ENCODE measurements at regions not wholly inside any gene's neighbourhood (a gene's known extent, or its start where the extent isn't known, plus 50 kb on each side); places are given as distances from the start of the nearest gene placed in this dataset.

DNA sequence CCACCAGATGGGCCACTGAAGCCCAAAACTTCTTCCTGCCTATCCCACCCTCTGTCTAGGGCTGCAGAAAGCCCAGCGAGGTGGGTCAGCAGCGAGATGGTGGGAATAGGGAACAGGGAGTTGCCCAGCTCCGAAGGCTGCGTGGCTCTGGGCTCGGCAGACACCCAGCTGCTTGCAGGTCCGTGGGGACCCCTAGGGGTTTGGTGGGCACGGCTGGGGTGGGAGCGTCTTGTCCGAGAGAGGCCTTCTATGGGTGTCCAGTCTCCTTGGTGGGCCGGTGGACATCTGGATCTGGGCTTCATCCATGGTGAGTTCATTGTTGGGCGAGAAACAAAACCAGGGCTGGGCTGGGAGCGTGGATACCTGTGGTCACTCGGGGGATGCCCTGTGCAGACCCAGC, 1211.0 kb downstream of the BRD1 start:
- Histone ChIP-seq H3K79me2 (ENCODE audit: insufficient read depth, low read length) (no peaks in the 10 kb centered on the region), H3K27me3 (ENCODE audit: insufficient read depth, low read length) (no peaks in the 10 kb centered on the region), H3K9me3 (ENCODE audit: control insufficient read depth in 1 of 2, insufficient read depth in 1 of 2, low read depth in 1 of 2, low read length in 2 of 2) (no peaks in the 10 kb centered on the region), H3K9ac (ENCODE audit: low read length) (no peak overlapping the region), H3K4me3 (replicated peaks in 1 of 2; ENCODE audit: low read depth in 1 of 2, low read length in 2 of 2) (no peak overlapping the region), H3K4me2 (ENCODE audit: low read length) (no peak overlapping the region), H4K20me1 (ENCODE audit: insufficient read depth) (no peaks in the 10 kb centered on the region), H3K4me1 (ENCODE audit: control insufficient read depth in 1 of 2, insufficient read depth in 2 of 2, low read length in 2 of 2) (no peaks in the 10 kb centered on the region), H3K36me3 (ENCODE audit: control insufficient read depth in 1 of 2, insufficient read depth in 2 of 2, low read length in 2 of 2) (no peaks in the 10 kb centered on the region), H3K27ac (ENCODE audit: low read depth, low read length) (no peak overlapping the region), H2AFZ (ENCODE audit: low read depth, low read length, poor library complexity, severe bottlenecking) (no peak overlapping the region), H3K9me2 (ENCODE audit: insufficient read depth) (no peaks in the 10 kb centered on the region)
- ChIA-PET CTCF (no interaction called here), RAD21 (ENCODE audit: low non-redundant PET in 1 of 2, low total read pairs in 2 of 2, uncharacterized antibody in 2 of 2, unreplicated experiment in 2 of 2) (no interaction called here), POLR2A (no interaction called here)
- no peak for DNase-seq (ENCODE audit: low read depth, low spot score)
- TF ChIP-seq CEBPB (IDR thresholded peaks at IDR 0.05; ENCODE audit: low read depth) (no peak), CBX3 (IDR thresholded peaks at IDR 0.05; ENCODE audit: low read depth) (no peak), EZH2 (IDR thresholded peaks at IDR 0.05) (no peak), SP1 (IDR thresholded peaks at IDR 0.05; ENCODE audit: low read depth) (no peak), EGR1 (IDR thresholded peaks at IDR 0.05; ENCODE audit: low read depth) (no peak), FOSL1 (IDR thresholded peaks at IDR 0.05; ENCODE audit: low read depth) (no peak), ELF1 (IDR thresholded peaks at IDR 0.05; ENCODE audit: borderline replicate concordance, low read depth) (no peak), JUND (IDR thresholded peaks at IDR 0.05) (no peak), RAD21 (IDR thresholded peaks at IDR 0.05; ENCODE audit: low read depth) (no peak), ZFX (IDR thresholded peaks at IDR 0.05) (no peak), ZNF274 (IDR thresholded peaks at IDR 0.05; ENCODE audit: low read depth, low read length) (no peak), YY1 (IDR thresholded peaks at IDR 0.05; ENCODE audit: extremely low read depth, insufficient replicate concordance, low read depth, low read length) (no peak), SIN3A (IDR thresholded peaks at IDR 0.05; ENCODE audit: low read depth) (no peak), POLR2A (IDR thresholded peaks at IDR 0.05; ENCODE audit: borderline replicate concordance, extremely low read depth, insufficient read depth, insufficient read length) (no peak), POLR2AphosphoS5 (IDR thresholded peaks at IDR 0.05; ENCODE audit: low read depth, low read length) (no peak)
- TF ChIP-seq, protein P1, sequence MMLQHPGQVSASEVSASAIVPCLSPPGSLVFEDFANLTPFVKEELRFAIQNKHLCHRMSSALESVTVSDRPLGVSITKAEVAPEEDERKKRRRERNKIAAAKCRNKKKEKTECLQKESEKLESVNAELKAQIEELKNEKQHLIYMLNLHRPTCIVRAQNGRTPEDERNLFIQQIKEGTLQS (IDR thresholded peaks at IDR 0.05) = no peak
- TF ChIP-seq, protein P2, sequence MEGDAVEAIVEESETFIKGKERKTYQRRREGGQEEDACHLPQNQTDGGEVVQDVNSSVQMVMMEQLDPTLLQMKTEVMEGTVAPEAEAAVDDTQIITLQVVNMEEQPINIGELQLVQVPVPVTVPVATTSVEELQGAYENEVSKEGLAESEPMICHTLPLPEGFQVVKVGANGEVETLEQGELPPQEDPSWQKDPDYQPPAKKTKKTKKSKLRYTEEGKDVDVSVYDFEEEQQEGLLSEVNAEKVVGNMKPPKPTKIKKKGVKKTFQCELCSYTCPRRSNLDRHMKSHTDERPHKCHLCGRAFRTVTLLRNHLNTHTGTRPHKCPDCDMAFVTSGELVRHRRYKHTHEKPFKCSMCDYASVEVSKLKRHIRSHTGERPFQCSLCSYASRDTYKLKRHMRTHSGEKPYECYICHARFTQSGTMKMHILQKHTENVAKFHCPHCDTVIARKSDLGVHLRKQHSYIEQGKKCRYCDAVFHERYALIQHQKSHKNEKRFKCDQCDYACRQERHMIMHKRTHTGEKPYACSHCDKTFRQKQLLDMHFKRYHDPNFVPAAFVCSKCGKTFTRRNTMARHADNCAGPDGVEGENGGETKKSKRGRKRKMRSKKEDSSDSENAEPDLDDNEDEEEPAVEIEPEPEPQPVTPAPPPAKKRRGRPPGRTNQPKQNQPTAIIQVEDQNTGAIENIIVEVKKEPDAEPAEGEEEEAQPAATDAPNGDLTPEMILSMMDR (IDR thresholded peaks at IDR 0.05 in 2 of 3, conservative IDR thresholded peaks at IDR 0.05 in 1 of 3; ENCODE audit: borderline replicate concordance in 1 of 3, insufficient read depth in 1 of 3, low read depth in 2 of 3, low read length in 2 of 3) = no peak
- TF ChIP-seq, protein P3, sequence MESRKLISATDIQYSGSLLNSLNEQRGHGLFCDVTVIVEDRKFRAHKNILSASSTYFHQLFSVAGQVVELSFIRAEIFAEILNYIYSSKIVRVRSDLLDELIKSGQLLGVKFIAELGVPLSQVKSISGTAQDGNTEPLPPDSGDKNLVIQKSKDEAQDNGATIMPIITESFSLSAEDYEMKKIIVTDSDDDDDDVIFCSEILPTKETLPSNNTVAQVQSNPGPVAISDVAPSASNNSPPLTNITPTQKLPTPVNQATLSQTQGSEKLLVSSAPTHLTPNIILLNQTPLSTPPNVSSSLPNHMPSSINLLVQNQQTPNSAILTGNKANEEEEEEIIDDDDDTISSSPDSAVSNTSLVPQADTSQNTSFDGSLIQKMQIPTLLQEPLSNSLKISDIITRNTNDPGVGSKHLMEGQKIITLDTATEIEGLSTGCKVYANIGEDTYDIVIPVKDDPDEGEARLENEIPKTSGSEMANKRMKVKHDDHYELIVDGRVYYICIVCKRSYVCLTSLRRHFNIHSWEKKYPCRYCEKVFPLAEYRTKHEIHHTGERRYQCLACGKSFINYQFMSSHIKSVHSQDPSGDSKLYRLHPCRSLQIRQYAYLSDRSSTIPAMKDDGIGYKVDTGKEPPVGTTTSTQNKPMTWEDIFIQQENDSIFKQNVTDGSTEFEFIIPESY (IDR thresholded peaks at IDR 0.05; ENCODE audit: extremely low read depth, insufficient replicate concordance, low read length) = no peak
- intact Hi-C loops (cut with micrococcal nuclease) = no loop called here
- ATAC-seq = no peak
- no TSS peak for BruUV-seq (replicated peaks)
